H1 (cell line): ENCODE measurements at regions not wholly inside any gene's neighbourhood (a gene's known extent, or its start where the extent isn't known, plus 50 kb on each side); places are given as distances from the start of the nearest gene placed in this dataset.

Experiments used
- CTCF ChIA-PET: fragments of 300-600 bp; sonication (Branson Sonifier 250); formaldehyde crosslinking; loops from one replicate; lab custom pipeline; 2021; ENCODE audit not compliant: partially characterized antibody; lab: Charles Lee
- POLR2A ChIA-PET: fragments of 300-600 bp; sonication (Branson Sonifier 250); formaldehyde crosslinking; loops from one replicate; lab custom pipeline; 2021; ENCODE audit warnings: inconsistent platforms; ENCODE audit not compliant: partially characterized antibody; lab: Charles Lee
- DNase-seq, 2 experiments: peaks; one replicate each; pipeline versions ENCODE4 v3.0.0 to v3.0.0-alpha.2; 2010 to 2022; ENCODE audit warnings: low spot score in 2 of 2, low read depth in 1 of 2, mixed read lengths in 1 of 2
- FAIRE-seq: peaks from 2 replicates; lab custom pipeline; 2011; peaks lifted over from hg19 to GRCh38; lab: Jason Lieb, UNC
- H2AFZ ChIP-seq: 2 replicates; pipeline ENCODE4 v1.8.1; 2012; ENCODE audit warnings: low read length, inconsistent platforms
- H2AK5ac ChIP-seq: 2 replicates; pipeline ENCODE4 v1.6.1; 2013; ENCODE audit warnings: low read depth, low read length
- H2BK120ac ChIP-seq: replicated peaks from 2 replicates; pipeline ENCODE3; 2013; ENCODE audit warnings: low read depth, low read length, inconsistent platforms
- H2BK12ac ChIP-seq: 2 replicates; pipeline ENCODE4 v1.6.1; 2013; ENCODE audit warnings: low read depth, low read length
- H2BK15ac ChIP-seq: 2 replicates; pipeline ENCODE4 v1.6.1; 2013; ENCODE audit warnings: low read length
- H2BK20ac ChIP-seq: 2 replicates; pipeline ENCODE4 v1.6.1; 2013; ENCODE audit warnings: low read length
- H2BK5ac ChIP-seq: 2 replicates; pipeline ENCODE4 v1.6.1; 2013; ENCODE audit warnings: low read depth, low read length
- H3K14ac ChIP-seq: 2 replicates; pipeline ENCODE4 v1.6.1; 2013; ENCODE audit warnings: inconsistent platforms; ENCODE audit not compliant: insufficient read length
- H3K18ac ChIP-seq: 2 replicates; pipeline ENCODE4 v1.6.1; 2013; ENCODE audit warnings: low read length; ENCODE audit errors: extremely low read depth
- H3K23ac ChIP-seq: 2 replicates; pipeline ENCODE4 v1.6.1; 2013; ENCODE audit warnings: inconsistent platforms; ENCODE audit not compliant: insufficient read length
- H3K23me2 ChIP-seq: 2 replicates; pipeline ENCODE4 v1.6.1; 2013; ENCODE audit warnings: low read depth, low read length
- H3K27ac ChIP-seq: 2 replicates; pipeline ENCODE4 v1.6.1; 2011; ENCODE audit warnings: low read depth, low read length, inconsistent platforms
- H3K27me3 ChIP-seq, 4 experiments: replicated peaks in 1 of 4; 1 replicate in 1 of 4; 2 replicates in 3 of 4; pipeline versions ENCODE4 v1.6.1 to v1.8.1; 2011 to 2013; ENCODE audit warnings: low read length in 3 of 4, mild to moderate bottlenecking in 3 of 4, inconsistent platforms in 2 of 4, mixed read lengths in 2 of 4, moderate library complexity in 1 of 4; ENCODE audit not compliant: control insufficient read depth in 3 of 4, insufficient read depth in 3 of 4; ENCODE audit errors: extremely low read depth in 1 of 4
- H3K36me3 ChIP-seq, 4 experiments: 2 replicates each; pipeline versions ENCODE4 v1.6.1 to v1.8.1; 2011 to 2013; ENCODE audit warnings: mild to moderate bottlenecking in 4 of 4, low read length in 3 of 4, moderate library complexity in 2 of 4, control low read depth in 1 of 4, inconsistent platforms in 1 of 4; ENCODE audit not compliant: insufficient read depth in 4 of 4, control insufficient read depth in 2 of 4
- H3K4ac ChIP-seq: replicated peaks from 2 replicates; pipeline ENCODE3; 2013; ENCODE audit warnings: low read length, low read depth, mixed read lengths, inconsistent platforms; ENCODE audit not compliant: insufficient read length
- H3K4me1 ChIP-seq, 4 experiments: replicated peaks in 1 of 4; 1 replicate in 1 of 4; 2 replicates in 3 of 4; pipeline versions ENCODE4 v1.6.1 to v1.8.1; 2011 to 2013; ENCODE audit warnings: low read length in 3 of 4, inconsistent platforms in 2 of 4, mixed read lengths in 1 of 4; ENCODE audit not compliant: insufficient read depth in 4 of 4, control insufficient read depth in 3 of 4
- H3K4me2 ChIP-seq, 2 experiments: 2 replicates each; pipeline versions ENCODE4 v1.6.1 to v1.8.1; 2011 to 2013; ENCODE audit warnings: low read depth in 2 of 2, low read length in 2 of 2, control low read depth in 1 of 2, inconsistent platforms in 1 of 2, mild to moderate bottlenecking in 1 of 2; ENCODE audit not compliant: insufficient read depth in 1 of 2
- H3K4me3 ChIP-seq, 4 experiments: fragments of 200-600, 300-600 bp in 1 of 4; sonication (generic), shearing (Covaris generic), sonication (Bioruptor Twin) in 1 of 4; 2 replicates each; pipeline versions ENCODE4 v1.5.1 to v1.8.1; 2011 to 2016; ENCODE audit warnings: low read length in 4 of 4, low read depth in 3 of 4, control low read depth in 2 of 4, inconsistent platforms in 2 of 4, mild to moderate bottlenecking in 2 of 4, mixed read lengths in 1 of 4, moderate library complexity in 1 of 4; ENCODE audit not compliant: insufficient read depth in 2 of 4; ENCODE audit errors: extremely low read depth in 1 of 4
- H3K56ac ChIP-seq: replicated peaks from 2 replicates; pipeline ENCODE3; 2013; ENCODE audit warnings: low read depth, mild to moderate bottlenecking, mixed read lengths, low read length, inconsistent platforms; ENCODE audit not compliant: insufficient read length
- H3K79me1 ChIP-seq: 2 replicates; pipeline ENCODE4 v1.6.1; 2013; ENCODE audit warnings: low read depth, low read length, control low read depth
- H3K79me2 ChIP-seq, 2 experiments: 2 replicates each; pipeline versions ENCODE4 v1.6.1 to v1.8.1; 2012 to 2013; ENCODE audit warnings: low read length in 2 of 2, mild to moderate bottlenecking in 2 of 2, inconsistent platforms in 1 of 2; ENCODE audit not compliant: insufficient read depth in 2 of 2, control insufficient read depth in 1 of 2
- H3K9ac ChIP-seq, 4 experiments: replicated peaks in 1 of 4; 1 replicate in 1 of 4; 2 replicates in 3 of 4; pipeline versions ENCODE4 v1.6.1 to v1.8.1; 2011 to 2013; ENCODE audit warnings: low read depth in 3 of 4, low read length in 3 of 4, control low read depth in 2 of 4, mild to moderate bottlenecking in 2 of 4, moderate library complexity in 2 of 4, inconsistent platforms in 1 of 4; ENCODE audit errors: extremely low read depth in 1 of 4
- H3K9me3 ChIP-seq, 2 experiments: 2 replicates each; pipeline versions ENCODE4 v1.6.1 to v1.8.1; 2012 to 2013; ENCODE audit warnings: mild to moderate bottlenecking in 2 of 2, moderate library complexity in 2 of 2, control low read depth in 1 of 2, inconsistent platforms in 1 of 2, low read depth in 1 of 2, low read length in 1 of 2, mixed read lengths in 1 of 2; ENCODE audit not compliant: insufficient read depth in 2 of 2
- H4K20me1 ChIP-seq, 2 experiments: replicated peaks in 1 of 2; 2 replicates each; pipeline versions ENCODE3 to v1.8.1; 2011 to 2013; ENCODE audit warnings: inconsistent platforms in 2 of 2, low read length in 2 of 2, mild to moderate bottlenecking in 1 of 2; ENCODE audit not compliant: insufficient read depth in 2 of 2, control insufficient read depth in 1 of 2
- H4K5ac ChIP-seq: 2 replicates; pipeline ENCODE4 v1.6.1; 2013; ENCODE audit warnings: low read length, low read depth, mixed read lengths, inconsistent platforms; ENCODE audit not compliant: insufficient read length
- H4K8ac ChIP-seq: 2 replicates; pipeline ENCODE4 v1.8.0; 2013; ENCODE audit warnings: mild to moderate bottlenecking, moderate library complexity, low read length, inconsistent platforms; ENCODE audit not compliant: insufficient read depth; ENCODE audit errors: extremely low read depth
- H4K91ac ChIP-seq: replicated peaks from 2 replicates; pipeline ENCODE3; 2013; ENCODE audit warnings: low read length, mixed read lengths, inconsistent platforms; ENCODE audit not compliant: insufficient read length
- CBX8 ChIP-seq: fragments of 300-800, 300-1000 bp; sonication (generic); IDR thresholded peaks from 2 replicates; pipeline ENCODE4 v1.7.1; 2016; ENCODE audit warnings: low read depth, low read length, borderline replicate concordance
- HDAC6 ChIP-seq: IDR thresholded peaks from one replicate; pipeline ENCODE4 v1.7.1; 2012; ENCODE audit warnings: low read depth, mild to moderate bottlenecking, inconsistent platforms, low read length, moderate library complexity
- KDM4A ChIP-seq: IDR thresholded peaks from one replicate; pipeline ENCODE4 v1.7.1; 2012; ENCODE audit warnings: low read depth, mild to moderate bottlenecking, moderate library complexity, low read length, inconsistent platforms; ENCODE audit not compliant: severe bottlenecking
- KDM5A ChIP-seq: fragments of 200-600 bp; IDR thresholded peaks from 2 replicates; pipeline ENCODE4 v1.7.1; 2012; ENCODE audit warnings: mild to moderate bottlenecking, low read length, inconsistent platforms, mixed read lengths
- POU5F1 ChIP-seq: IDR thresholded peaks from 2 replicates; pipeline ENCODE4 v1.6.1; 2011; ENCODE audit warnings: low read depth, mild to moderate bottlenecking, low read length, moderate library complexity
- RNF2 ChIP-seq: fragments of 200-900, 300-1000 bp; sonication (generic); IDR thresholded peaks from 2 replicates; pipeline ENCODE4 v1.7.1; 2016; ENCODE audit warnings: borderline replicate concordance, low read depth, mild to moderate bottlenecking, antibody characterized with exemption, low read length; ENCODE audit not compliant: poor library complexity, severe bottlenecking; ENCODE audit errors: missing control alignments
- SP2 ChIP-seq: IDR thresholded peaks from 2 replicates; pipeline ENCODE4 v1.6.1; 2012; ENCODE audit warnings: mild to moderate bottlenecking, low read length, inconsistent platforms
- WGBS, 2 experiments: shearing (Covaris generic) in 1 of 2; methylation state at CpG; one replicate each; pipeline versions ENCODE4 v1.1.6 to v1.1.7; 2013 to 2015; ENCODE audit warnings: low lambda C conversion rate in 2 of 2, mixed read lengths in 2 of 2, inconsistent platforms in 1 of 2, low coverage in 1 of 2, missing lambda C conversion rate in 1 of 2; ENCODE audit not compliant: insufficient replicate concordance in 2 of 2, insufficient coverage in 1 of 2, insufficient read length in 1 of 2; ENCODE audit errors: extremely low coverage in 1 of 2, missing lambda C conversion rate in 1 of 2; 5-methylcytosine and 5-hydroxymethylcytosine counted together

DNA sequence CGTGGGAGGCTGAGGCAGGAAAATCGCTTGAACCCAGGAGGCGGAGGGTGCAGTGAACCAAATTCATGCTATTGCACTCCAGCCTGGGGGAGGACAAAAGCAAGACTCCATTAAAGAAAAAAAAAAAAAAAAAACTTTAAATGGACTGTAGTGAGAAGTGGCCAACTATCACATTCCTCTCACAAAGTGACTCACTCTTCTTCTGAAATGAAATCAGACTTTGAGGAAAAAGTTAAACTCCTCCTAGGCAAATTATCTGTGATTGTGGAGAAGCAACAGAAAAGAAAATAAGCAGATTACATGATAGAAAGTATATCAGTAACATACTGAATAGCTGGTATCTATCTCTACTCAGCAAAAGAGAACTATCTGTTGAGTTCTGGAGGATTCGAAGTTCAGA is 234.3 kb upstream of the PHF14 start:
- H3K4me2 ChIP-seq = no peak overlapping the region
- H4K5ac ChIP-seq = no peak overlapping the region
- no peak overlapping the region for H4K91ac ChIP-seq
- H2BK12ac ChIP-seq = no peak overlapping the region
- H3K56ac ChIP-seq = no peak overlapping the region
- FAIRE-seq (no peak), DNase-seq (no peak)
- no peaks in the 10 kb centered on the region for H3K27me3 ChIP-seq
- no peak overlapping the region for H3K27ac ChIP-seq
- no peak overlapping the region for H3K23ac ChIP-seq
- H3K4ac ChIP-seq = no peak overlapping the region
- H3K14ac ChIP-seq = no peak overlapping the region
- no peak overlapping the region for H2BK5ac ChIP-seq
- H2BK20ac ChIP-seq = no peak overlapping the region
- H3K23me2 ChIP-seq = no peaks in the 10 kb centered on the region
- H2AK5ac ChIP-seq = no peak overlapping the region
- H2BK120ac ChIP-seq = no peak overlapping the region
- no peak overlapping the region for H2AFZ ChIP-seq
- no peaks in the 10 kb centered on the region for H3K36me3 ChIP-seq
- 96% methylated on average over 4 of the region's 4 CpGs; no CpG with 5 or more reads in 1 of the 2 experiments for WGBS, 2 experiments
- no peak overlapping the region for H4K8ac ChIP-seq
- no peak overlapping the region for H2BK15ac ChIP-seq
- H3K4me1 ChIP-seq = no peaks in the 10 kb centered on the region
- ChIA-PET CTCF (no interaction called here), POLR2A (interaction anchor here (0.6 kb wide), 1 partner anchor 1638 kb away, joined by 4 read pairs; no protein-coding TSS in a partner anchor)
- TF ChIP-seq SP2 (no peak), RNF2 (no peak), KDM5A (no peak), HDAC6 (no peak), CBX8 (no peak), KDM4A (no peak), POU5F1 (no peak)
- no peaks in the 10 kb centered on the region for H4K20me1 ChIP-seq
- H3K79me2 ChIP-seq = no peaks in the 10 kb centered on the region
- no peak overlapping the region for H3K9ac ChIP-seq
- no peak overlapping the region for H3K18ac ChIP-seq
- H3K79me1 ChIP-seq = no peaks in the 10 kb centered on the region
- no peaks in the 10 kb centered on the region for H3K9me3 ChIP-seq
- no peak overlapping the region for H3K4me3 ChIP-seq
